ENCODE measurements at regions not wholly inside any gene's neighbourhood (a gene's known extent, or its start where the extent isn't known, plus 50 kb on each side); places are given as distances from the start of the nearest gene placed in this dataset.

DNA sequence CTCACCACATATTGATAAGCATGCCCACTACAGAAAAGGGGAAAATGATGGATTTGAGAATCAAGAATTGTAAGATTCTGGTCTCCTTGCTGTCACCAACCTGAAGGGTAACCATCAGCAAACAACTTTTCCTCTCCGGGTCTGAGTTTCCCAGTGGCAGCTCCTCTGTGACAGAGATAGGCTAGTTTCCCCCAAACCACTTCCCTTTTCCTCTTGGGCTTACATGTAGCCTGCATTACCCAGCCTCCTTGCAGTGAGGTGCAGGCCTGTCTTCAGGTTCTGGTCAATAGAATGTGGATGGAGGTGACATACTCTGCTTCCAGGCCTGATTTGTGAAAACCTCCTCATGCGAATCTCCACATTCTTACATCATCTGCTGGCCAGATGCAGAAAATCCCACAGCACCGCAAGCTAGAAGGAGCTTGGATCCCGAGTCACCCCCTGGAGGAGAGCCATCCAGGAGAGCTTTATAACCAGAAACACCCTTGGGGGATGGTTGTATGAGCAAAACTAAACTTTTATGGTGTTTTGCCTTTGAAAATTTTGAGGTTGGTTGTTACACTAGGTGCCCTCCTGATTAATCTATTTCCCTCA is 206.1 kb downstream of the RGS3 start:
- no peaks in the 10 kb centered on the region for H3K36me3 ChIP-seq (ENCODE audit: insufficient read depth, low read length)
- H3K9me2 ChIP-seq (replicated peaks; ENCODE audit: low read depth, low read length) = no peaks in the 10 kb centered on the region
- H3K9ac ChIP-seq (ENCODE audit: low read depth, low read length, poor library complexity, severe bottlenecking) = no peak overlapping the region
- no peak overlapping the region for H3K4me2 ChIP-seq (ENCODE audit: low read depth, low read length, poor library complexity, severe bottlenecking)
- H3K4me3 ChIP-seq (ENCODE audit: low read length, poor library complexity, severe bottlenecking) = no peak overlapping the region
- no peaks in the 10 kb centered on the region for H3K79me2 ChIP-seq (ENCODE audit: insufficient read depth, low read length)
- no peaks in the 10 kb centered on the region for H3K9me3 ChIP-seq (ENCODE audit: insufficient read depth, low read depth, low read length)
- peaks cover 7% of the 10 kb centered on the region for H3K27me3 ChIP-seq (ENCODE audit: insufficient read depth, low read length, poor library complexity, severe bottlenecking)
- no peaks in the 10 kb centered on the region for H4K20me1 ChIP-seq (ENCODE audit: insufficient read depth, low read length, poor library complexity, severe bottlenecking)
- no peak overlapping the region for H2AFZ ChIP-seq (ENCODE audit: low read length)
- no peaks in the 10 kb centered on the region for H3F3A ChIP-seq (ENCODE audit: low read depth)
- TF ChIP-seq, protein P1, sequence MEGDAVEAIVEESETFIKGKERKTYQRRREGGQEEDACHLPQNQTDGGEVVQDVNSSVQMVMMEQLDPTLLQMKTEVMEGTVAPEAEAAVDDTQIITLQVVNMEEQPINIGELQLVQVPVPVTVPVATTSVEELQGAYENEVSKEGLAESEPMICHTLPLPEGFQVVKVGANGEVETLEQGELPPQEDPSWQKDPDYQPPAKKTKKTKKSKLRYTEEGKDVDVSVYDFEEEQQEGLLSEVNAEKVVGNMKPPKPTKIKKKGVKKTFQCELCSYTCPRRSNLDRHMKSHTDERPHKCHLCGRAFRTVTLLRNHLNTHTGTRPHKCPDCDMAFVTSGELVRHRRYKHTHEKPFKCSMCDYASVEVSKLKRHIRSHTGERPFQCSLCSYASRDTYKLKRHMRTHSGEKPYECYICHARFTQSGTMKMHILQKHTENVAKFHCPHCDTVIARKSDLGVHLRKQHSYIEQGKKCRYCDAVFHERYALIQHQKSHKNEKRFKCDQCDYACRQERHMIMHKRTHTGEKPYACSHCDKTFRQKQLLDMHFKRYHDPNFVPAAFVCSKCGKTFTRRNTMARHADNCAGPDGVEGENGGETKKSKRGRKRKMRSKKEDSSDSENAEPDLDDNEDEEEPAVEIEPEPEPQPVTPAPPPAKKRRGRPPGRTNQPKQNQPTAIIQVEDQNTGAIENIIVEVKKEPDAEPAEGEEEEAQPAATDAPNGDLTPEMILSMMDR (conservative IDR thresholded peaks at IDR 0.05; ENCODE audit: low read length) = no peak
- TF ChIP-seq EZH2phosphoT487 (IDR thresholded peaks at IDR 0.05; ENCODE audit: borderline replicate concordance) = no peak
- no peaks in the 10 kb centered on the region for H3K4me1 ChIP-seq (ENCODE audit: insufficient read depth, low read length, poor library complexity, severe bottlenecking)

DNA sequence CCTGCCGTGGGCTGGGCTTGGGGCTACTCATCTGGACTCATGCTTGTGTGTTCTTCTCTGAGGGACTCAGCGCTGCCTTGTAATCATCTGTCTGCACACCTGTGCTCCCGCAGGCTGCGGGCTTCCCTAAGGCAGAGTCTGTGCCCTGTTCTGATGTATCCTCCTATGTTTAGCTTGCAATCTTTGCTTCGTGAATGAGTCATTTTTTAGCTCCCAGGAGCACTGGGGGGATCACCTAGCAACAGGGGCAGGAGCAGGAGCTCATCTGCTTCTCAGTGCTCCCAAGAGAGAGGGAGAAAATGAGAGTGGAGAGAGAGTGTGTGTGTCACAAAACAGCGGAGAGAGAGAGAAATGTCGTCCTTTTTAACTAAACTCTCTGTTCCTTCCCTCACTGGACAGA is 202.4 kb upstream of the ZNF618 start:
- Histone ChIP-seq H3F3A (ENCODE audit: low read depth) (no peaks in the 10 kb centered on the region), H3K9me2 (replicated peaks; ENCODE audit: low read depth, low read length) (no peaks in the 10 kb centered on the region), H3K4me3 (ENCODE audit: low read length, poor library complexity, severe bottlenecking) (no peak overlapping the region), H3K4me1 (ENCODE audit: insufficient read depth, low read length, poor library complexity, severe bottlenecking) (no peaks in the 10 kb centered on the region), H3K79me2 (ENCODE audit: insufficient read depth, low read length) (no peaks in the 10 kb centered on the region), H4K20me1 (ENCODE audit: insufficient read depth, low read length, poor library complexity, severe bottlenecking) (no peaks in the 10 kb centered on the region), H3K4me2 (ENCODE audit: low read depth, low read length, poor library complexity, severe bottlenecking) (no peak overlapping the region), H3K36me3 (ENCODE audit: insufficient read depth, low read length) (no peaks in the 10 kb centered on the region), H3K27me3 (ENCODE audit: insufficient read depth, low read length, poor library complexity, severe bottlenecking) (peaks cover 7% of the 10 kb centered on the region), H3K9ac (ENCODE audit: low read depth, low read length, poor library complexity, severe bottlenecking) (no peak overlapping the region), H3K9me3 (ENCODE audit: insufficient read depth, low read depth, low read length) (no peaks in the 10 kb centered on the region), H2AFZ (ENCODE audit: low read length) (no peak overlapping the region)
- no peak for TF ChIP-seq EZH2phosphoT487 (IDR thresholded peaks at IDR 0.05; ENCODE audit: borderline replicate concordance)
- TF ChIP-seq, protein P1 (conservative IDR thresholded peaks at IDR 0.05; ENCODE audit: low read length) = no peak

DNA sequence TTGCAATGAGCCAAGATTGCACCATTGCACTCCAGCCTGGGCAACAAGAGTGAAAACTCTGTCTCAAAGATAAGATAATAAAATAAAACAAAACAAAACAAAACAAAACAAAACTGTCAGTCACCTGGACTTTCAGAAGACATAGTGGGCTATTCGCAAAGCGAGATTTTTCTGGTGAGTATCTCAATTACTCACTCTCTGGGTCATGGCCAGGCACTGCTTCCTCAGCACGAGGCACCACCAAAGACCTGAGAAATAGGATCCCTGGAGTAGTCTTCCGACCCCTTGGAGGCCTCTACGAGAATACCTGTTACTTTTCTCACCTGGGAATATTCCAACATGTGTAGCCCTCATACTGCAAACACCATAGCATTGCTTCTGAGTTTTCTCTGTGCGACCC is 201.7 kb upstream of the ZNF618 start:
- Histone ChIP-seq H3K9ac (ENCODE audit: low read depth, low read length, poor library complexity, severe bottlenecking) (no peak overlapping the region), H3K4me3 (ENCODE audit: low read length, poor library complexity, severe bottlenecking) (no peak overlapping the region), H3K27me3 (ENCODE audit: insufficient read depth, low read length, poor library complexity, severe bottlenecking) (peaks cover 7% of the 10 kb centered on the region), H4K20me1 (ENCODE audit: insufficient read depth, low read length, poor library complexity, severe bottlenecking) (no peaks in the 10 kb centered on the region), H3K79me2 (ENCODE audit: insufficient read depth, low read length) (no peaks in the 10 kb centered on the region), H3K9me3 (ENCODE audit: insufficient read depth, low read depth, low read length) (no peaks in the 10 kb centered on the region), H3F3A (ENCODE audit: low read depth) (no peaks in the 10 kb centered on the region), H3K4me2 (ENCODE audit: low read depth, low read length, poor library complexity, severe bottlenecking) (no peak overlapping the region), H3K4me1 (ENCODE audit: insufficient read depth, low read length, poor library complexity, severe bottlenecking) (no peaks in the 10 kb centered on the region), H2AFZ (ENCODE audit: low read length) (no peak overlapping the region), H3K9me2 (replicated peaks; ENCODE audit: low read depth, low read length) (no peaks in the 10 kb centered on the region), H3K36me3 (ENCODE audit: insufficient read depth, low read length) (no peaks in the 10 kb centered on the region)
- no peak for TF ChIP-seq EZH2phosphoT487 (IDR thresholded peaks at IDR 0.05; ENCODE audit: borderline replicate concordance)
- TF ChIP-seq, protein P1 (conservative IDR thresholded peaks at IDR 0.05; ENCODE audit: low read length) = no peak
